H1 (cell line): ENCODE measurements at regions not wholly inside any gene's neighbourhood (a gene's known extent, or its start where the extent isn't known, plus 50 kb on each side); places are given as distances from the start of the nearest gene placed in this dataset.

Experiments used
- CHD7 ChIP-seq: fragments of 300-600 bp; sonication (generic); IDR thresholded peaks from 2 replicates; pipeline ENCODE4 v1.7.1; 2012; ENCODE audit warnings: low read length, moderate library complexity, mild to moderate bottlenecking, inconsistent platforms; ENCODE audit not compliant: insufficient replicate concordance
- CREB1 ChIP-seq: IDR thresholded peaks from 2 replicates; pipeline ENCODE4 v1.6.1; 2012; ENCODE audit warnings: inconsistent platforms
- EZH2 ChIP-seq: fragments of 200-600 bp; sonication (generic); IDR thresholded peaks from 2 replicates; pipeline ENCODE4 v1.7.1; 2012; ENCODE audit warnings: low read depth, mild to moderate bottlenecking, moderate library complexity, low read length, inconsistent platforms; ENCODE audit not compliant: severe bottlenecking
- GABPA ChIP-seq: IDR thresholded peaks from 2 replicates; pipeline ENCODE4 v1.6.1; 2011; ENCODE audit warnings: mild to moderate bottlenecking, low read length, moderate library complexity, borderline replicate concordance; ENCODE audit not compliant: insufficient read depth
- GTF2F1 ChIP-seq: IDR thresholded peaks from 2 replicates; pipeline ENCODE4 v1.6.1; 2012; ENCODE audit warnings: low read depth, low read length, improper control_type of control experiment, borderline replicate concordance
- NRF1 ChIP-seq: IDR thresholded peaks from 2 replicates; pipeline ENCODE4 v1.6.1; 2011; ENCODE audit warnings: mild to moderate bottlenecking, low read depth, low read length, improper control_type of control experiment
- PHF8 ChIP-seq: fragments of 200-600 bp; sonication (generic); conservative IDR thresholded peaks from 2 replicates; pipeline ENCODE4 v1.7.1; 2012; ENCODE audit warnings: low read depth, mild to moderate bottlenecking, inconsistent platforms, low read length, moderate library complexity
- RAD21 ChIP-seq, 2 experiments: IDR thresholded peaks in 1 of 2; conservative IDR thresholded peaks in 1 of 2; 2 replicates each; pipeline ENCODE4 v1.6.1; 2011; ENCODE audit warnings: low read depth in 2 of 2, low read length in 2 of 2, improper control_type of control experiment in 1 of 2, inconsistent platforms in 1 of 2, mild to moderate bottlenecking in 1 of 2, moderate library complexity in 1 of 2
- SIN3A ChIP-seq, 2 experiments: IDR thresholded peaks in 1 of 2; conservative IDR thresholded peaks in 1 of 2; 2 replicates each; pipeline ENCODE4 v1.6.1; 2011 to 2012; ENCODE audit warnings: low read length in 2 of 2, improper control_type of control experiment in 1 of 2, low read depth in 1 of 2, mild to moderate bottlenecking in 1 of 2
- SIX5 ChIP-seq: IDR thresholded peaks from 2 replicates; pipeline ENCODE4 v1.6.1; 2011; ENCODE audit warnings: mild to moderate bottlenecking, low read depth, low read length
- SP2 ChIP-seq: IDR thresholded peaks from 2 replicates; pipeline ENCODE4 v1.6.1; 2012; ENCODE audit warnings: mild to moderate bottlenecking, low read length, inconsistent platforms
- TAF1 ChIP-seq: IDR thresholded peaks from 2 replicates; pipeline ENCODE4 v1.6.1; 2011; ENCODE audit warnings: mild to moderate bottlenecking, low read depth, low read length
- TF ChIP-seq, protein P1 (sequence below), 3 experiments: IDR thresholded peaks; 1 replicate in 2 of 3; 2 replicates in 1 of 3; pipeline versions ENCODE4 v1.5.1 to v1.6.1; 2011; ENCODE audit warnings: low read length in 3 of 3, mild to moderate bottlenecking in 3 of 3, inconsistent platforms in 2 of 3, low read depth in 1 of 3, moderate library complexity in 1 of 3; ENCODE audit not compliant: insufficient read depth in 1 of 3; ENCODE audit errors: control extremely low read depth in 1 of 3

GRCh38 chr4:123186731-123187130 is 209.9 kb upstream of the SPRY1 start:
- TF ChIP-seq, protein P1, sequence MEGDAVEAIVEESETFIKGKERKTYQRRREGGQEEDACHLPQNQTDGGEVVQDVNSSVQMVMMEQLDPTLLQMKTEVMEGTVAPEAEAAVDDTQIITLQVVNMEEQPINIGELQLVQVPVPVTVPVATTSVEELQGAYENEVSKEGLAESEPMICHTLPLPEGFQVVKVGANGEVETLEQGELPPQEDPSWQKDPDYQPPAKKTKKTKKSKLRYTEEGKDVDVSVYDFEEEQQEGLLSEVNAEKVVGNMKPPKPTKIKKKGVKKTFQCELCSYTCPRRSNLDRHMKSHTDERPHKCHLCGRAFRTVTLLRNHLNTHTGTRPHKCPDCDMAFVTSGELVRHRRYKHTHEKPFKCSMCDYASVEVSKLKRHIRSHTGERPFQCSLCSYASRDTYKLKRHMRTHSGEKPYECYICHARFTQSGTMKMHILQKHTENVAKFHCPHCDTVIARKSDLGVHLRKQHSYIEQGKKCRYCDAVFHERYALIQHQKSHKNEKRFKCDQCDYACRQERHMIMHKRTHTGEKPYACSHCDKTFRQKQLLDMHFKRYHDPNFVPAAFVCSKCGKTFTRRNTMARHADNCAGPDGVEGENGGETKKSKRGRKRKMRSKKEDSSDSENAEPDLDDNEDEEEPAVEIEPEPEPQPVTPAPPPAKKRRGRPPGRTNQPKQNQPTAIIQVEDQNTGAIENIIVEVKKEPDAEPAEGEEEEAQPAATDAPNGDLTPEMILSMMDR (IDR thresholded peaks at IDR 0.05; ENCODE audit: control extremely low read depth in 1 of 3, insufficient read depth in 1 of 3, low read depth in 1 of 3, low read length in 3 of 3) = no peak
- TF ChIP-seq RAD21 (IDR thresholded peaks at IDR 0.05 in 1 of 2, conservative IDR thresholded peaks at IDR 0.05 in 1 of 2; ENCODE audit: low read depth in 2 of 2, low read length in 2 of 2) = no peak
- TF ChIP-seq NRF1 = no peak
- no peak for TF ChIP-seq GTF2F1
- TF ChIP-seq GABPA = no peak
- TF ChIP-seq SP2 = no peak
- no peak for TF ChIP-seq TAF1
- TF ChIP-seq EZH2 = no peak
- TF ChIP-seq SIX5 = no peak
- no peak for TF ChIP-seq CREB1
- TF ChIP-seq CHD7 = no peak
- no peak for TF ChIP-seq PHF8
- no peak for TF ChIP-seq SIN3A (conservative IDR thresholded peaks at IDR 0.05 in 1 of 2, IDR thresholded peaks at IDR 0.05 in 1 of 2; ENCODE audit: low read depth in 1 of 2, low read length in 2 of 2)
